GM21717 (cell line): ENCODE measurements at regions not wholly inside any gene's neighbourhood (a gene's known extent, or its start where the extent isn't known, plus 50 kb on each side); places are given as distances from the start of the nearest gene placed in this dataset.

Experiments used
- ATAC-seq: cut with Tn5 transposase; IDR thresholded peaks from one replicate; pipeline ENCODE4 v1.9.1; 2021; ENCODE audit warnings: mild to moderate bottlenecking, moderate library complexity; ENCODE audit not compliant: unreplicated experiment

DNA sequence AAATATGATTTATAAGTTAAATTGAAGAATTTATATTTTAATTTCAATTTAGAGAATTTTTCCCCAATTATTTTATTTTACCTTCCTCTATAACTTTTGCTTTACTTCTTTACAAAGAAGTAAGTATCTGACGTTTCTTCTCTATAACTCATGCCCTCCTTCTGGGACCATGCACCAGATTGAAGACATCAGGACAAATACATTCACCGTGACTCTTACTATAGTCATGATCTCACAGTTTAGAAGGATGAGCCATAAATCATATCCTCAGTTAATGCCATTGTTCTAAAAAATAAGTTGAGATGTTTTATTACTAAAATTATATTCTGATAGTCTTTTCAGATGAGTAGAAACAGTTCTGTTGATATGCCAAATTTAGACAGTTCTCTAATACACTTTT is 279.3 kb downstream of the TMX3 start:
- ATAC-seq = no peak

DNA sequence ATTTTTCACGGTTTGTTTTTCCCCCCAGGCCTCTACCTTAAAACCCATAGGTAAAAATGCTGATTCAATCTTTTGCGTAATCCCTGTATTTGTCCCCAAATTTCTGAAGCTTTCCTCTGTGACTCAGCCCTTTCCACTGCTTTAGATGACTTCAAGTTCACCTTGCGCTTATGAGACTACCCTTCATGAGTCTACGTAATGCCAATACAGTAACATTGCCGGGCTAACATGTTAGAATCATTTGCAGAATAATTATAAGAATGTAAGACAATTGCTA is 283.0 kb downstream of the TMX3 start:
- no peak for ATAC-seq

DNA sequence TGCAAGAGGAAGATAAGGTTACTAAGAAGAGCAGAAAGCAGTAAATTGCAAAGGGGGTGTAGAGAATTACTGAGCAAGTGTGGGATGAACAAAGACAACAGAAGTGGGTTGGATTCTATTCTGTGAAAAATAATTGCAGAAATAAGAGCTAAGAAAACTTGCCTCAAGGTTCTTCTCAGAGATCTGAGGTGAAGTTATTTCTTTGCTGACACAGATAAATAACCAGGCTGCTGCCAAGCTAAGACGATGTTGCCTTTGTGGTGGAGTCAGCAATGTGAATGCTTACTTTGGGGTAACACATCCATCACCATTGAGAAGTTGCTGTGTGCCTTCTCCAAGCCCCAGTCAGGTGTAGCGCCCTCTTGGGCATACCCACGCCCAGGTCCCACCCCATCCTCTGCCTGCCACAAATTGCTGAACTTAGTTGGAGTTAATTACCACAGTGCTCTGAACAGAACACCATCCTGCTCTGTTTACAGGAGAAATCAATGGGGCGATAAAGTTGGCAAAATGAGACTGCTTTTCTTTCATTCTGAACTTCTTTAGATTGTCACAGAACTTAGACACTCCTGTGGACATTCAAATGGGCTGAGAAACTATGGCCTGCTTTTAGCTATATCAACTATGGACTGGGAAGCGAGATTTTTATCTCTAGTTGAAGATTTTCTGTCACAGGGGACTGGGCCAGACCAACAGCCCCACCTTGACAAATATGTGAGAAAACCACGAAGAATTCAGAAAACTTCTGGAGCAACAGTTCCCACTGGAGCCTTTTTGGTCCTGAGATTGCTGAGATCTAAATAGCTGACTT is 283.6 kb downstream of the TMX3 start:
- no peak for ATAC-seq

DNA sequence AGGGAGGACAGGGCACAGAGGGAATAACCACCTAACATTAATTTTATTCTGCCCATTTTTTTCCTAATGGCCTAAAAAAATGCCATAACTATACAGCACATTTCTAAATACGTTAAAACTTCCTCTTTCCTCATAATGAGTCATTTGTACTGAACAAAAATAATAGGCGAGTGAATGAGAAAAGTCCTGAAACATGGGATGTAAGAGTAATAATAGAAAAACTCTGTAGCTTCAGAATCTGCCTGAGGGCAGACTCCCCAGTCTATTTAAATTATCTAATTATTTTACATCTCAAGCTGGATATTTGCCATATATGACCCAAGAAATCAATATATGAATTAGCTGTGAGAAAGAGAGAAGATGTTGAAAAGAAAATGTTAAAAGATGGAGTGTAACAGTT is 285.1 kb downstream of the TMX3 start:
- no peak for ATAC-seq

DNA sequence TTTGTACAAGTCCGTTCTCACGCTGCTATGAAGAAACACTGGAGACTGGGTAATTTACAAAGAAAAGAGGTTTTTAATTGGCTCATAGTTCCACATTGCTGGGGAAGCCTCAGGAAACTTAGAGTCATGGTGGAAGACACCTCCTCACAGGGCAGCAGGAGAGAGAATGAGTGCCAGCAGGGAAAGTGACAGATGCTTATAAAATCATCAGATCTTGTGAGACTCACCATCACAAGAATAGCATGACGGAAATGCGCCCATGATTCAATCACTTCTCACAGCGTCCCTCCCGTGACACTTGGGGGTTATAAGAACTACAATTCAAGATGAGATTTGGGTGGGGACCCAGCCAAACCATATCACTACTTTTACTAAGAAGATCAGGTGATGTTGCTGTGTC is 285.8 kb downstream of the TMX3 start:
- ATAC-seq = no peak

DNA sequence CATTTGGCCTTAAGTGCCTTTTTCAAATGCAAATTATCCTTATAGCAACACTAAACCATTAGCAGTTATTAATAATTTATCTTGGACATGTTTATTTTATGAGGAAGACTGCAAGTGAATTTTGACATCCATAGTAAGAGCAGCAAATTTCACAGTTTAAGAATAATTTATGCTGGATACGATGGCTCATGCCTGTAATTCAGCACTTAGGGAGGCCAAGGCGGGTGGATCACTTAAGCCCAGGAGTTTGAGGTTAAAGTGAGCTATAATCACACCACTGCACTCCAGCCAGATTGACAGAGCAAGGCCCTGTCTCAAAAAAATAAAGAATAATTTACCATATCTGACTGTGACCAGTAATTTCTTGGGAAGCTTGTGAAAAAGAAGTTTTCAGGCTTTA is 286.2 kb downstream of the TMX3 start:
- no peak for ATAC-seq

DNA sequence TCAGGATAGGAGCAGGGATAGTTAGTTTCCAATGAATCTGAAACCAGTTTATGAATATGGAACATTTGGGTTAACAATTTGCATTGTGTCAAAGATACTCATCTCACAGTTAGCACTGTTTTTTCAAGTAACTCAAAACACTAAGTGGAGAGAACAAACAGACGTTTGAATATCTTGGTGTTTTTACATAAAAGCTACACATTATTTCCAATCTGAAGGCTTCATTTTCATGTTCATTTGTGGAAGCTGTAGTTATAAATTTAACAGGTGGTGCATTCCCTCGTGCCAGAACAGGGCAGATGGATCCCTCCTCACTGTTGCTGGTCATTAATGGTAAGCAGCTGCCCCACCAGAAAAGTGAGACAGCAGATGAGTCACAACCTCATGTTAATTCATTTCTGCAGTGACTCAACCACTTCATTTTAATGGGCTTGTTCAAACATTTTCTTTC is 286.9 kb downstream of the TMX3 start:
- ATAC-seq = no peak

DNA sequence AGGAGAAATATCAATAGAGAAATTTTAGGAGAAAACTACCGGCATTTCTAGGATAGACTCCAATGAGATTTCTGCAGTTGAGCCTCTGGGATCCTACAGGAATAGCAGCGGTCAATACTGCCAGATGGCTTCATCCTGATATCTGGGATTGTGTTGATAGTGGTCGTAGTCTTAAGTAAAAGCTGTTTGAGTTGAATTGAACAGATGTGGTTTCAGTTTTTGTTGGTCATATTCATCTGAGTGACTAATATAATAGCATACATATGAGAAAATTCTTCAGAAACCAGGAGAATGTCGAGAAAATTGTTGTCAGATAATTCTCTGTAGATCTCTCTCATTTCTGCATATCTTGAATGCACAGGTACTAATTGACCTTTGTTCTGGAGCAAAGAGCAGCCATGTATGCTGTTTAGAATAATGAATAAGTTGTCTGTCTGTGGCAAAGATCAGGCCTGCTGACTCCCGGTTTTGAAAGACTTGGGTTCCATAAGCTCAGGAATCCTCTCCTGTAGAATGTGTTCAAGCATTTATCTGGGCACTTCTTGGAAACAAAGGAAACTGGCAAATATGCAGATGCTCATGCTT is 288.1 kb downstream of the TMX3 start:
- ATAC-seq = no peak

DNA sequence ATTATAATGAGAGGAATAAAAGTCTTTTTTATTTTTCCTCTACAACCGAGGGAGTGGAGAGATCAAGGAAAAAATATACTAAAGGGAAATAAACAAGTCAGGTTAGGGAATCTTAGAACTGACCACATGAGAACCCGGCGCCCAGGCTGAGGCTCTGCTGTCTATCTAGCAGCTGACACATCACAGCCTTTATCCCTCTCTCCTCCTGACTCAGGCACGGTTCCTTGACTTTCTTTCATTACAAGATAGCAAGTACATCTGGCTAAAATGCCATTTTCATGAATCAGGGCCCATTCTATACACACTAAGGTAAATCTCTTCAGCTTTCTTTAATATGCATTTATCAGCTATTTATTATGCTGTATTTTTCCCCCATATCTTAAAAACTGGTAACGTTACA is 296.0 kb downstream of the TMX3 start:
- ATAC-seq = no peak

DNA sequence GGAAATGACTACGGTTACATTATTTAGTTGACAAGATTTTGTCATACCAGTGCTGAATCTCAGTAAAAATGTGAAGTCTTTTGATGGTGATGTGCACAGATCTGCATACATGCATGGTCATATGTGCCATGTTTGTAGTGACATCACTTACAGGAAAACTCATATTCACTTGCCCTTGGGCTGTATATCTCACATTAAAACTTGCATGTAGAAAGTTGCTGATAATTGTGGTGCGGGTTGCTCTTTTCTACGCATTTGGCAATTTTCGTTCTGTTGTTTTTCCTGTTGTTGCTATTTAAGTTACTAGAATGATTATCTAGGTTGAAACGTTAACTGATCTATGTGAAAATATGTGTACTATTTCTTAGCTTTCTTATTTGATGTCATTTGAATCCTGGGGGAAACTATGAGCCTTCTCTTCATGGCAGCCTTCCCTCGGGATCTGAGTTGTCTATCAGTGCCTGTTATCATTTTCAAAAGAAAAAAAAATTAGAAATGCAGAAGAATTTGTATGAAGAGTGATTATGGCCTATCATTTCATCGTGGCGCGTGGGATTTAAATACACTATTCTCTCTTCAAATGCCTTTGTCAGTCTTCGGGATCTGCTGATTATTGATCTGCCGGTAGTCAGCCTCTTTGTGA is 296.6 kb downstream of the TMX3 start:
- ATAC-seq = no peak

DNA sequence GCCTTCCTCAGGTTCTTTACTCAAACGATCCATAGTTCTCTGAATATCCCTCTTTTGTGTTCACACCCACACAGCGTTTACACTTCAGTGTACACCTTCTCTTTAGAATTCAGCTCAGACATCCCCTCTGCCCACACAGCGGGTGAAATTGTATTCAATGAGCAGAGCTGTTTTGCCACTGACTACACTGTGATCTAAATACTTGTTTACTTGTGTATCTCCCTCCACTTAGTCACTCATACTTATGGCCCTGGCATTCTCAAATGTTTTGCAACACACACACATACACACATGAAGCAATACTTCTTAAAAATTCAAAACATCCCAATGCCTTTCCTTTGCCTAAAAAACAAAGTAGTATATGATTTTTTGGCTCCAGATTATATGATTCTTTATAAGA is 297.1 kb downstream of the TMX3 start:
- no peak for ATAC-seq

DNA sequence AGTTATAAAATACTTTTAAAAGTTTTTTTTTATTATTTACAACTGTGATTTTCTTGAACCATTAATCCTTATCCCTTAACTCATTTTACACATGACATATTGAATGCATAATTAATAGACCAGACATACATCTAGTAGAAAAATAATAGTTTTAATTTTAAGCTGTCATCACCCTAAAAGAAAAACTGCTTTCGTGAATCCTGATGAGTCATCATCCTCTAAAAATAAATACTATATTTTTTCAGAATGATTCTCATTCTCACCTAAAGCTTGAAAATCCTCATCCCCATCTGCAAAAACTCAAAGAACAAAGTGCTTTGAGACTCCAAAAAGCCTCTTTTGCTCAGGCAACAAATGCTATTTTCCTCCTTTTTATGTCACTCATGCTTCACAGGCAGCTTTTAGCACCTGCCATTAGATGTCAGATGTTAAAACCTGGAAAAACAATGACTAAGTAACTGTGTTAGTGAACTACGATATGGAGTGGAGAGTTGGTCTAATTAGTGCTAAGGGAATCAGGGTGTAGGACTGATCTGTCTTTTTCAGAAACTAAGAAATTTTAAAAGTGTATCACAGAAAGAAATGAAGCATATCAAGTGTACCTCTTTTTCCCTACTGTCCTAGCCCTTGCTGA is 297.6 kb downstream of the TMX3 start:
- ATAC-seq = no peak

DNA sequence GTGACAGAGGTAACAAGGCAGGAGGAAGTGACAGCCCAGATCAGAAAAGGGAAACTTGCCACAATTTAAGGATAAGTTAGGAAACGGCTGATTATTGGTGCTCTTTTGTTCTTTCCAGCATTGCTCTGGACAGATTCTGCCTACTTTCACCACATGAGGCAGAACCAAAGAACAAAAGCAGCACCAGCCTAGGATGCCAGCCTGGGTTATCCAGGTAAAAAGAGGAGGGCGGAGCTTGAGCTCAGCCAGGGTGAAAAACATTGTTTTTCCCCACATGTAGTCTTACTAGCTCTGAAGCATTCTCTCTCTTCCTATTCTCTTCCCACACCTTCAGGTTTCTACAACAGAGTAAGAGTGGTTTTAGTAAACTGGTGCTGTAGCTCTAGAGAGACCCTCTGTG is 300.5 kb downstream of the TMX3 start:
- no peak for ATAC-seq

DNA sequence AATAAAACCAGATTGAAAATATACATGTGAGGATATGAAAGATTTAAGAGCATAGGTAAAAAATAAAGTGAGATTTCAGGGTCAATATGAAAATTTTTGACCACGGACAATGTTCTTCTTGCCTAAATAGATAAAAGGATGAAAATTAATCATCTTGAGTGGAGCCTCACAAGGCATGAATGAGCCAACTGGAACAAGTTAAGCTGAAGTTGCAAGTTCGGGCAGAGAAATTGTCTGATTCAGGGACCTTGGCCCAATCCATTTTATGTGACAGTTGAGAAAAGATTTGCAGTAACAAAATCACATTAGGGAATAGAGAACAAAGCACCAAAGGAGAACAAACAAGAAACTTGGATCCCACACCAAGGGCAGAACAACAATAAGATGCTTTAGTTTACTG is 305.3 kb downstream of the TMX3 start:
- no peak for ATAC-seq

DNA sequence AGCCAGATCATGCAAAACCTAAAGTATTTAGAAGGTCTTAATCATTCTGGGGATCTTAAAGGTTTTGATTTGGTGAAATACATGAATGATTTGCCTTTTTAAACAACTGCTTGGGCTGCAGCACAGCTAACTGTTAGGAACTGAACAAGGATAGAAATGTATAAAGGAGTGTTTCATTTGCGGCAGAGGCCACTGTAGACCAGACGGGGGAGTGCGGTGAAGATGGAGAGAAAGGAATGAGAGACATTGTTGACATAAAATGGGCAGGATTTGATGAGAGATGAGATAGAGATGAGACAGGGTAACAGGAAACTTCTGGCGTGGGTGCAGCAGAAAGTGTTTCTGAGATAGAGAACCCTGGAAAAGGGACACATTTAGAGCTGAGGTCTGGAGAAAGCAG is 308.1 kb downstream of the TMX3 start:
- ATAC-seq = no peak

DNA sequence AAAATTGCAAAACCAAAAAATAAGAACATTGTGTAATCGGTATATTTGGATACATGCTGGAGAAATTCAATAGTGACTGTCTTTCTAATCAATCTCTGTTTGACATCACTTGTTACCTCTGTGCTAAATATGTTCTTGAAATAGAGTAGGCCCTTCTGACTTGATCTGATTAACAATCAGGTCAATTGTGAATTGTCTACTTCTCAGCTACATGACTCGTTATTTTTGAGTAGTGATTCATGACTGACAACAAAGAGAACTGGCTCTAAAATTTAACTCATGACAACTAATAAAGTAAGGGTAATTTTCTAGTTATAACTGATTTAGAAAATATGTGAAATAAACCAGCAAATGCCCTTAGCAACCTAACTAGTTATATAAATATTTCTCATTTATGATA is 312.1 kb downstream of the TMX3 start:
- ATAC-seq = no peak

DNA sequence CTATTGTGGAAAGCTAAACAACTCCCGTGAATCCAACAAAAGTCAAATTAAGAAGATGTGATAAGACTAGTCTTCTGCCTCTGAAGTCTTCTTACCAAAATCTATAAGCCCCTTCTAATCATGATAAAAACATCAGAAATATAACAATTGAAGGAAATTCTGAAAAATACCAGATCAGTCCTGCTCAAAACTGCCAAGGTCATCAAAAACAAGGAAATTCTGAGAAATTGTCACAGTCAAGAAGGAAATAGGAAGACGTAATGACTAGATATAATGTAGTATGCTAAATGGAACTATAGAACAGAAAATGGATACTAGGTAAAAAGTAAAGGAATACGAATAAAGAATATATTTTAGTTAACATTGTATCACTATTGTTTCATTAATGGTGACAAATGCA is 314.0 kb downstream of the TMX3 start:
- no peak for ATAC-seq

DNA sequence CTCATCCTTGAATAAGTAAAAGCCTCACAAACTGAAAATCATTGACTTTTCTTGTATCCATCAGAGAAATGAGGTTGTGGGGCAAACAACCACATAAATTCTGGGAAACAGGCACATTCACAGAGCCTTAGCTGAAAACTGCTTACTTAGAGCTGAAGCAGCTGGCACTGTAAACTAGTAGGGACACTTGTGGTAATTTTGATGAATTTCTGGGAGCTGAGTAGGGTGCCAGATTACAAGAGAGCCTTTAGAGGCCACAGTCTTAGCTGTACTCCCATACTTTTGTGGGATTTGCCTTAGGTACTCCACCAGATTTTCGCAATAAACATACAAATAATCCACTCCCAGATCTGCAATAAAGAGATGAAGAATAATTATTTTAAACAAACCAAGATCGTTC is 315.2 kb downstream of the TMX3 start:
- no peak for ATAC-seq

DNA sequence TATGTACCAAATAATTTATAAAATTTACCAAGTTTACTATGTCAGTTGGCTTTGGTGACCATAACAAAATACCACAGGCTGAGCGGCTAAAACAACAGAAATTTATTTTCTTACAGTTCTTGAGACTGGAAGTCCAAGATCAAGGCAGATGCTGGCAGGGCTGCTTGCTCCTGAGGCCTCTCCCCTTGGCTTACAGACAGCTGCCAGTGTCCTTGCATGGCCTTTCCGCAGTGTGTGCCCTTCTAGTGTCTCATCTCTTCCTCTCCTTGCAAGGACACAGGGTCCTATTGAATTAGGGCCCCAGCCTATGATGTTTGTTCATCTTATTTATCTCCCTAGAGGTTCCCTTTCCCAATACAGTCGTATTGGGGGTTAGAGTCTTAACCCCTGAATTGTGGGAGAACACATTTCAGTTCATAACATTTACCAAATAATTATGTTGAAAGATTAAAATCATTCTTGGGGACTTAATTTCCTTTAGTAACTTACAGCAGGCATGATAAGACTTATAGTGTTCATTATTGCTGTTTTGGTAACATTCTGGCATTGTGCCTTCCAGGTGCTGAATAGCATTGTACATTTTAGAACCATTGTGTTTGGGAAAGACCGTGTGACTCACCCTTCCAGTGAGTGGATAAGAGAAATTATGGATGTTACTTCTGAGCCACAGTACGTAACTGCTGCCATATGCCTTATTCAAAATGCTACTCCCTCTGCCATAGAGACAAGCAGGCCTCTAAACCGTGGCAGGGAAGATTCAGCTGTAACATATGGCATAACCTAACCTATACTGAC is 317.5 kb downstream of the TMX3 start:
- ATAC-seq = no peak

DNA sequence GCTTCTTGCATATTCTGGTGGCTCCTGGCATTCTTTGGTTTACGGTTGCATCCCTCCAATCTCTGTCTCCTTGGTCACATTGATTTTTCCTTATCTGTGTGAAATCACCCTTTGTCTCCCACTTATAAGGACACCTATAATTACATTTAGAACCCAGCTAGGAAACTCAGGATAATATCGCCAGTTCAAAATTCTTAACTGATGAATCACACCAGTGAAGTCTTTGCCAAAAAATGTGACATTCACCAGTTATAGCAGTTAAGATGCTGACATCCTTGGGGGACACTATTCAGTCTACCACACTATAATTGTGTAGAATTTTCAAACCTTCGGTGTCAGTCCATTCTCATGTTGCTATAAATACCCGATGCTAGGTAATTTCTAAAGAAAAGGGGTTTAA is 320.2 kb downstream of the TMX3 start:
- no peak for ATAC-seq

DNA sequence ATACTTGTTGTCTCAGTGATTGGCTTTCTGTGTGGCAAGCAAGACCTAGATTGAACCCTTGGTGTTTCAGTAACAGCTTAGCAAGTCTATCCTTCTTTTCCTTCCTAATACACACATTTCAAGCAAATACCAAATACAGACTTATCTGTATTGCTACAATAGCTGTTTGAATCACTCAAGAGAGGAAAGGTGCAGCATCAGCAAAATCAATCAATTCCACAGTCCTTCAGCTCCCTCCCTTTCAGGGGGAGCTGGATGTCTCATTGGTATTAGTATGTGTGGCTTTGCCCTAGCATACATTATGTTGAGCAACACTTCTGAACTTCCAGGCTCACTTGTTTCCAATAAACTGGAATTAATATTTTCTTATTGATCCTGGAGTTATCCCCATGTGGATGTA is 323.1 kb downstream of the TMX3 start:
- ATAC-seq = no peak
